ENCODE measurements at regions not wholly inside any gene's neighbourhood (a gene's known extent, or its start where the extent isn't known, plus 50 kb on each side); places are given as distances from the start of the nearest gene placed in this dataset.

GRCh38 chr13:106850973-106851650, 283.2 kb upstream of the ARGLU1 start:
- TF ChIP-seq ZFP3 (CRISPR knock-in tag; IDR thresholded peaks at IDR 0.05) (no peak), RARB (CRISPR knock-in tag; IDR thresholded peaks at IDR 0.05) (no peak), ZNF8 (CRISPR knock-in tag; IDR thresholded peaks at IDR 0.05) (no peak), ZC3H10 (CRISPR knock-in tag; IDR thresholded peaks at IDR 0.05) (no peak), PPARA (CRISPR knock-in tag; IDR thresholded peaks at IDR 0.05; ENCODE audit: borderline replicate concordance) (no peak), ISL1 (CRISPR knock-in tag; IDR thresholded peaks at IDR 0.05) (no peak), CSRNP3 (CRISPR knock-in tag; IDR thresholded peaks at IDR 0.05) (no peak), ARNTL (CRISPR knock-in tag; IDR thresholded peaks at IDR 0.05; ENCODE audit: borderline replicate concordance, low read depth) (no peak), ZFP30 (CRISPR knock-in tag; IDR thresholded peaks at IDR 0.05) (no peak), ZNF70 (CRISPR knock-in tag; IDR thresholded peaks at IDR 0.05) (no peak), BACH2 (CRISPR knock-in tag; IDR thresholded peaks at IDR 0.05; ENCODE audit: borderline replicate concordance) (no peak)
- TF ChIP-seq, protein P1, sequence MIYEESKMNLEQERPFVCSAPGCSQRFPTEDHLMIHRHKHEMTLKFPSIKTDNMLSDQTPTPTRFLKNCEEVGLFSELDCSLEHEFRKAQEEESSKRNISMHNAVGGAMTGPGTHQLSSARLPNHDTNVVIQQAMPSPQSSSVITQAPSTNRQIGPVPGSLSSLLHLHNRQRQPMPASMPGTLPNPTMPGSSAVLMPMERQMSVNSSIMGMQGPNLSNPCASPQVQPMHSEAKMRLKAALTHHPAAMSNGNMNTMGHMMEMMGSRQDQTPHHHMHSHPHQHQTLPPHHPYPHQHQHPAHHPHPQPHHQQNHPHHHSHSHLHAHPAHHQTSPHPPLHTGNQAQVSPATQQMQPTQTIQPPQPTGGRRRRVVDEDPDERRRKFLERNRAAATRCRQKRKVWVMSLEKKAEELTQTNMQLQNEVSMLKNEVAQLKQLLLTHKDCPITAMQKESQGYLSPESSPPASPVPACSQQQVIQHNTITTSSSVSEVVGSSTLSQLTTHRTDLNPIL (CRISPR knock-in tag; IDR thresholded peaks at IDR 0.05; ENCODE audit: low read depth): no peak
- TF ChIP-seq, protein P2, sequence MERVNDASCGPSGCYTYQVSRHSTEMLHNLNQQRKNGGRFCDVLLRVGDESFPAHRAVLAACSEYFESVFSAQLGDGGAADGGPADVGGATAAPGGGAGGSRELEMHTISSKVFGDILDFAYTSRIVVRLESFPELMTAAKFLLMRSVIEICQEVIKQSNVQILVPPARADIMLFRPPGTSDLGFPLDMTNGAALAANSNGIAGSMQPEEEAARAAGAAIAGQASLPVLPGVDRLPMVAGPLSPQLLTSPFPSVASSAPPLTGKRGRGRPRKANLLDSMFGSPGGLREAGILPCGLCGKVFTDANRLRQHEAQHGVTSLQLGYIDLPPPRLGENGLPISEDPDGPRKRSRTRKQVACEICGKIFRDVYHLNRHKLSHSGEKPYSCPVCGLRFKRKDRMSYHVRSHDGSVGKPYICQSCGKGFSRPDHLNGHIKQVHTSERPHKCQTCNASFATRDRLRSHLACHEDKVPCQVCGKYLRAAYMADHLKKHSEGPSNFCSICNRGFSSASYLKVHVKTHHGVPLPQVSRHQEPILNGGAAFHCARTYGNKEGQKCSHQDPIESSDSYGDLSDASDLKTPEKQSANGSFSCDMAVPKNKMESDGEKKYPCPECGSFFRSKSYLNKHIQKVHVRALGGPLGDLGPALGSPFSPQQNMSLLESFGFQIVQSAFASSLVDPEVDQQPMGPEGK (CRISPR knock-in tag; IDR thresholded peaks at IDR 0.05; ENCODE audit: borderline replicate concordance): no peak
